H9 (cell line): ENCODE measurements at regions not wholly inside any gene's neighbourhood (a gene's known extent, or its start where the extent isn't known, plus 50 kb on each side); places are given as distances from the start of the nearest gene placed in this dataset.

Experiments used
- DNase-seq: peaks from one replicate; pipeline ENCODE4 v3.0.0-alpha.2; 2017
- H2AFZ ChIP-seq: one replicate; pipeline ENCODE4 v1.6.1; 2013; ENCODE audit warnings: mild to moderate bottlenecking, low read length, control low read depth, moderate library complexity
- H2AK5ac ChIP-seq: 2 replicates; pipeline ENCODE4 v1.6.1; 2013; ENCODE audit warnings: low read length, control low read depth, mixed read lengths; ENCODE audit not compliant: insufficient read length
- H2BK120ac ChIP-seq: one replicate; pipeline ENCODE4 v1.6.1; 2013; ENCODE audit warnings: low read depth, mild to moderate bottlenecking, low read length, control low read depth, inconsistent platforms; ENCODE audit not compliant: poor library complexity, severe bottlenecking
- H2BK12ac ChIP-seq: 2 replicates; pipeline ENCODE4 v1.6.1; 2013; ENCODE audit warnings: low read length, control low read depth, mixed read lengths, low read depth; ENCODE audit not compliant: insufficient read length
- H2BK15ac ChIP-seq: 2 replicates; pipeline ENCODE4 v1.6.1; 2013; ENCODE audit warnings: low read depth, low read length, control low read depth
- H2BK20ac ChIP-seq: one replicate; pipeline ENCODE4 v1.6.1; 2013; ENCODE audit warnings: low read depth, mild to moderate bottlenecking, low read length, control low read depth, inconsistent platforms; ENCODE audit not compliant: poor library complexity, severe bottlenecking
- H2BK5ac ChIP-seq: 2 replicates; pipeline ENCODE4 v1.6.1; 2013; ENCODE audit warnings: low read length, control low read depth, mixed read lengths; ENCODE audit not compliant: insufficient read length
- H3K14ac ChIP-seq: 2 replicates; pipeline ENCODE4 v1.6.1; 2013; ENCODE audit warnings: low read length, control low read depth; ENCODE audit not compliant: insufficient read depth
- H3K18ac ChIP-seq: 2 replicates; pipeline ENCODE4 v1.6.1; 2013; ENCODE audit warnings: low read depth, mild to moderate bottlenecking, mixed read lengths, low read length, control low read depth; ENCODE audit not compliant: insufficient read length
- H3K23ac ChIP-seq: 2 replicates; pipeline ENCODE4 v1.6.1; 2013; ENCODE audit warnings: low read length, control low read depth, mixed read lengths, low read depth; ENCODE audit not compliant: insufficient read length
- H3K23me2 ChIP-seq: 2 replicates; pipeline ENCODE4 v1.6.1; 2013; ENCODE audit warnings: low read depth, mild to moderate bottlenecking, mixed read lengths, low read length, control low read depth; ENCODE audit not compliant: insufficient read length, poor library complexity, severe bottlenecking
- H3K27ac ChIP-seq: 2 replicates; pipeline ENCODE4 v1.5.1; 2013; ENCODE audit warnings: low read length, control low read depth, mixed read lengths, low read depth; ENCODE audit not compliant: insufficient read length
- H3K27me3 ChIP-seq: 2 replicates; pipeline ENCODE4 v1.6.1; 2013; ENCODE audit warnings: low read length, control low read depth, inconsistent platforms; ENCODE audit not compliant: insufficient read depth
- H3K4ac ChIP-seq: 2 replicates; pipeline ENCODE4 v1.6.1; 2013; ENCODE audit warnings: low read depth, mild to moderate bottlenecking, control low read depth, inconsistent platforms, low read length, moderate library complexity
- H3K4me1 ChIP-seq: 2 replicates; pipeline ENCODE4 v1.6.1; 2013; ENCODE audit warnings: low read length, control low read depth, inconsistent platforms; ENCODE audit not compliant: insufficient read depth
- H3K4me2 ChIP-seq: 2 replicates; pipeline ENCODE4 v1.6.1; 2013; ENCODE audit warnings: low read length, control low read depth, mixed read lengths; ENCODE audit not compliant: insufficient read length, insufficient read depth
- H3K56ac ChIP-seq: 2 replicates; pipeline ENCODE4 v1.6.1; 2013; ENCODE audit warnings: low read depth, mild to moderate bottlenecking, mixed read lengths, low read length, control low read depth; ENCODE audit not compliant: insufficient read length
- H3K79me1 ChIP-seq: 2 replicates; pipeline ENCODE4 v1.6.1; 2013; ENCODE audit warnings: low read depth, mild to moderate bottlenecking, moderate library complexity, low read length, control low read depth, inconsistent platforms; ENCODE audit not compliant: insufficient read depth, poor library complexity, severe bottlenecking
- H3K79me2 ChIP-seq: 2 replicates; pipeline ENCODE4 v1.6.1; 2013; ENCODE audit warnings: low read length, control low read depth, inconsistent platforms; ENCODE audit not compliant: insufficient read depth
- H3K9ac ChIP-seq: 2 replicates; pipeline ENCODE4 v1.6.1; 2013; ENCODE audit warnings: low read length, control low read depth, mixed read lengths; ENCODE audit not compliant: insufficient read length; ENCODE audit errors: extremely low read depth
- H3K9me3 ChIP-seq: one replicate; pipeline ENCODE4 v1.6.1; 2013; ENCODE audit warnings: low read depth, low read length, inconsistent platforms; ENCODE audit not compliant: control insufficient read depth
- H3T11ph ChIP-seq: one replicate; pipeline ENCODE4 v1.6.1; 2013; ENCODE audit warnings: mild to moderate bottlenecking, low read length, control low read depth, inconsistent platforms
- H4K20me1 ChIP-seq: one replicate; pipeline ENCODE4 v1.6.1; 2013; ENCODE audit not compliant: control insufficient read depth, insufficient read length, insufficient read depth
- H4K5ac ChIP-seq: 2 replicates; pipeline ENCODE4 v1.6.1; 2013; ENCODE audit warnings: low read depth, mild to moderate bottlenecking, mixed read lengths, low read length, control low read depth; ENCODE audit not compliant: insufficient read length
- H4K8ac ChIP-seq: replicated peaks from 2 replicates; pipeline ENCODE4 v1.6.1; 2013; ENCODE audit warnings: low read length, control low read depth, mixed read lengths, low read depth; ENCODE audit not compliant: insufficient read length
- H4K91ac ChIP-seq: 2 replicates; pipeline ENCODE4 v1.6.1; 2013; ENCODE audit warnings: low read depth, mild to moderate bottlenecking, moderate library complexity, mixed read lengths, low read length, control low read depth; ENCODE audit not compliant: insufficient read length
- H3K27ac Mint-ChIP-seq, 3 experiments: 2 replicates in 2 of 3; 3 replicates in 1 of 3; pipeline ENCODE4 v1.8.0; 2020 to 2021; ENCODE audit warnings: mixed read lengths in 3 of 3, mild to moderate bottlenecking in 1 of 3, moderate library complexity in 1 of 3
- H3K27me3 Mint-ChIP-seq: 2 replicates; pipeline ENCODE4 v1.8.0; 2021; ENCODE audit warnings: low read depth, mild to moderate bottlenecking, moderate library complexity, mixed read lengths
- H3K36me3 Mint-ChIP-seq, 3 experiments: 2 replicates in 2 of 3; 3 replicates in 1 of 3; pipeline ENCODE4 v1.8.0; 2020 to 2021; ENCODE audit warnings: low read depth in 3 of 3, mixed read lengths in 3 of 3; ENCODE audit not compliant: insufficient read depth in 1 of 3
- H3K4me1 Mint-ChIP-seq, 2 experiments: 2 replicates each; pipeline ENCODE4 v1.8.0; 2020; ENCODE audit warnings: mixed read lengths in 2 of 2
- H3K4me3 Mint-ChIP-seq, 2 experiments: 2 replicates in 1 of 2; 3 replicates in 1 of 2; pipeline ENCODE4 v1.8.0; 2020 to 2021; ENCODE audit warnings: mild to moderate bottlenecking in 2 of 2, mixed read lengths in 2 of 2, moderate library complexity in 1 of 2
- H3K9me3 Mint-ChIP-seq, 2 experiments: 2 replicates in 1 of 2; 3 replicates in 1 of 2; pipeline ENCODE4 v1.8.0; 2020; ENCODE audit warnings: mild to moderate bottlenecking in 2 of 2, mixed read lengths in 2 of 2, moderate library complexity in 1 of 2
- CTCF ChIP-seq: fragments of 200-600 bp; sonication (generic); conservative IDR thresholded peaks from 3 replicates; pipeline ENCODE4 v1.8.0; 2021; ENCODE audit warnings: antibody characterized with exemption, mild to moderate bottlenecking
- WGBS: extraction: QIAGEN DNeasy Blood & Tissue Kit; methylation state at CpG from one replicate; pipeline ENCODE4 v1.1.7; 2013; ENCODE audit warnings: missing lambda C conversion rate, low lambda C conversion rate, mixed read lengths; ENCODE audit not compliant: insufficient read length; ENCODE audit errors: extremely low coverage; 5-methylcytosine and 5-hydroxymethylcytosine counted together

- Histone ChIP-seq H3K23me2 (no peaks in the 10 kb centered on the region), H2AFZ (no peak overlapping the region), H3K4me2 (no peak overlapping the region), H4K8ac (no peak overlapping the region), H3T11ph (no peak overlapping the region), H3K14ac (no peak overlapping the region), H2AK5ac (no peak overlapping the region), H3K27me3 (no peaks in the 10 kb centered on the region), H4K20me1 (no peaks in the 10 kb centered on the region), H3K23ac (no peak overlapping the region), H2BK20ac (no peak overlapping the region), H3K18ac (no peak overlapping the region), H3K4me1 (no peaks in the 10 kb centered on the region), H4K91ac (no peak overlapping the region), H3K79me1 (no peaks in the 10 kb centered on the region), H2BK12ac (no peak overlapping the region), H3K79me2 (no peaks in the 10 kb centered on the region), H3K4ac (no peak overlapping the region), H4K5ac (no peak overlapping the region), H3K27ac (no peak overlapping the region), H3K9ac (no peak overlapping the region), H3K9me3 (no peaks in the 10 kb centered on the region), H2BK120ac (no peak overlapping the region), H3K56ac (no peak overlapping the region), H2BK5ac (no peak overlapping the region), H2BK15ac (no peak overlapping the region)
- Mint-ChIP-seq H3K36me3 (peaks cover under 1 to 10% (median 9%) of the 10 kb centered on the region in 3 experiments; a peak in 6 of 7 replicates), H3K4me3 (no peak overlapping the region), H3K27me3 (peaks cover 7% of the 10 kb centered on the region), H3K9me3 (peaks cover 71% of the 10 kb centered on the region in 2 experiments), H3K27ac (no peak overlapping the region), H3K4me1 (no peaks in the 10 kb centered on the region)
- no CpG with 5 or more reads among the region's 2 CpGs for WGBS
- no peak for DNase-seq
- TF ChIP-seq CTCF: no peak
Measured at GRCh38 chrX:40349251-40349650, 231.5 kb upstream of the ATP6AP2 start.
